Suprapubic skin (tissue), 4 donors: ENCODE measurements at regions not wholly inside any gene's neighbourhood (a gene's known extent, or its start where the extent isn't known, plus 50 kb on each side); places are given as distances from the start of the nearest gene placed in this dataset.

Source experiments
- CTCF ChIP-seq, 2 donors: fragments of 200-600 bp in 1 of 2; fragments of 450-650 bp in 1 of 2; sonication (generic) in 1 of 2; IDR thresholded peaks; one replicate each; pipeline ENCODE4 v1.5.1; 2016 to 2019; ENCODE audit warnings: antibody characterized with exemption in 2 of 2, mild to moderate bottlenecking in 1 of 2, moderate library complexity in 1 of 2
- EP300 ChIP-seq: sonication (generic); formaldehyde crosslinking; IDR thresholded peaks from one replicate; pipeline ENCODE4 v1.6.1; 2017; ENCODE audit warnings: antibody characterized with exemption
- POLR2A ChIP-seq, 2 donors: fragments of 450-650 bp; IDR thresholded peaks; one replicate each; pipeline ENCODE4 v1.6.1; 2017; ENCODE audit warnings: antibody characterized with exemption in 2 of 2, mild to moderate bottlenecking in 2 of 2, moderate library complexity in 2 of 2
- POLR2AphosphoS5 ChIP-seq, 3 donors: sonication (generic); formaldehyde crosslinking; IDR thresholded peaks; one replicate each; pipeline ENCODE4 v1.6.1; 2017; ENCODE audit warnings: antibody characterized with exemption in 3 of 3

- no peak for TF ChIP-seq POLR2AphosphoS5 (IDR thresholded peaks at IDR 0.05)
- no peak for TF ChIP-seq CTCF (IDR thresholded peaks at IDR 0.05)
- TF ChIP-seq EP300, result no peak
- no peak for TF ChIP-seq POLR2A (IDR thresholded peaks at IDR 0.05)
These were observed 260.5 kb upstream of the JARID2 start for GRCh38 chr6:14985366-14985765.
